Keratinocyte (primary cell): ENCODE measurements at regions not wholly inside any gene's neighbourhood (a gene's known extent, or its start where the extent isn't known, plus 50 kb on each side); places are given as distances from the start of the nearest gene placed in this dataset.

Experiments
- DNase-seq: peaks from one replicate; pipeline ENCODE4 v3.0.0-alpha.2; 2011; ENCODE audit warnings: low read depth, missing footprints, low spot score
- FAIRE-seq: peaks from 2 replicates; lab custom pipeline; 2011; peaks lifted over from hg19 to GRCh38; lab: Jason Lieb, UNC
- H2AFZ ChIP-seq: 2 replicates; pipeline ENCODE4 v1.6.0; 2012; ENCODE audit warnings: low read length, control low read depth, inconsistent platforms; ENCODE audit not compliant: control insufficient read depth
- H3K27ac ChIP-seq: 2 replicates; pipeline ENCODE4 v1.5.1; 2011; ENCODE audit warnings: low read length; ENCODE audit not compliant: control insufficient read depth, insufficient read depth
- H3K27me3 ChIP-seq: 3 replicates; pipeline ENCODE4 v1.6.0; 2011; ENCODE audit warnings: low read length; ENCODE audit not compliant: control insufficient read depth, insufficient read depth; ENCODE audit errors: extremely low read depth
- H3K36me3 ChIP-seq, 2 experiments: 2 replicates in 1 of 2; 3 replicates in 1 of 2; pipeline ENCODE4 v1.5.1; 2011; ENCODE audit warnings: low read length in 2 of 2, mild to moderate bottlenecking in 1 of 2; ENCODE audit not compliant: control insufficient read depth in 2 of 2, insufficient read depth in 2 of 2; ENCODE audit errors: extremely low read depth in 1 of 2
- H3K4me1 ChIP-seq: 3 replicates; pipeline ENCODE4 v1.5.1; 2011; ENCODE audit warnings: low read length; ENCODE audit not compliant: control insufficient read depth, insufficient read depth; ENCODE audit errors: extremely low read depth
- H3K4me2 ChIP-seq: 3 replicates; pipeline ENCODE4 v1.6.0; 2011; ENCODE audit warnings: low read depth, low read length; ENCODE audit not compliant: control insufficient read depth, insufficient read depth; ENCODE audit errors: extremely low read depth
- H3K4me3 ChIP-seq, 3 experiments: fragments of 200-600 bp in 1 of 3; sonication (generic) in 1 of 3; 2 replicates in 2 of 3; 3 replicates in 1 of 3; pipeline ENCODE4 v1.5.1; 2011 to 2016; ENCODE audit warnings: low read length in 3 of 3, mild to moderate bottlenecking in 3 of 3, control low read depth in 2 of 3, inconsistent platforms in 1 of 3, low read depth in 1 of 3, mixed read lengths in 1 of 3, mixed run types in 1 of 3, moderate library complexity in 1 of 3; ENCODE audit not compliant: control insufficient read depth in 2 of 3, insufficient read depth in 2 of 3; ENCODE audit errors: extremely low read depth in 1 of 3
- H3K79me2 ChIP-seq: 2 replicates; pipeline ENCODE4 v1.6.0; 2012; ENCODE audit warnings: low read length; ENCODE audit not compliant: control insufficient read depth, insufficient read depth
- H3K9ac ChIP-seq: 3 replicates; pipeline ENCODE4 v1.6.0; 2011; ENCODE audit warnings: low read length; ENCODE audit not compliant: control insufficient read depth, insufficient read depth; ENCODE audit errors: extremely low read depth
- H3K9me1 ChIP-seq: 3 replicates; pipeline ENCODE4 v1.6.0; 2011; ENCODE audit warnings: low read length; ENCODE audit not compliant: control insufficient read depth, insufficient read depth; ENCODE audit errors: extremely low read depth
- H3K9me3 ChIP-seq: 2 replicates; pipeline ENCODE4 v1.5.1; 2012; ENCODE audit warnings: low read depth, low read length; ENCODE audit not compliant: control insufficient read depth
- H4K20me1 ChIP-seq: 3 replicates; pipeline ENCODE4 v1.6.0; 2011; ENCODE audit warnings: low read length; ENCODE audit not compliant: control insufficient read depth, insufficient read depth; ENCODE audit errors: extremely low read depth
- CTCF ChIP-seq, 3 experiments: IDR thresholded peaks in 1 of 3; conservative IDR thresholded peaks in 1 of 3; optimal IDR thresholded peaks in 1 of 3; 2 replicates in 2 of 3; 3 replicates in 1 of 3; pipeline versions ENCODE3 to v1.5.1; 2011; ENCODE audit warnings: low read length in 3 of 3, mild to moderate bottlenecking in 3 of 3, moderate library complexity in 2 of 3, control low read depth in 1 of 3, inconsistent platforms in 1 of 3; ENCODE audit not compliant: insufficient read depth in 2 of 3; ENCODE audit errors: extremely low read depth in 1 of 3
- EZH2 ChIP-seq: IDR thresholded peaks from one replicate; pipeline ENCODE4 v1.6.1; 2012; ENCODE audit warnings: inconsistent platforms, mild to moderate bottlenecking, low read length, moderate library complexity
- dilution Hi-C: fragments of 300-500 bp; cut with MboI; formaldehyde crosslinking; loops from one replicate; pipeline ENCODE4 v1.7.0; 2020; ENCODE audit warnings: low sequenced_read_pairs; ENCODE audit not compliant: extremely low pct_ligation_motif_present

GRCh38 chr7:84647797-84648757, 453.5 kb upstream of the SEMA3A start:
- dilution Hi-C loops = no loop called here
- TF ChIP-seq EZH2 = no peak
- no peak for TF ChIP-seq CTCF (optimal IDR thresholded peaks at IDR 0.05 in 1 of 3, IDR thresholded peaks at IDR 0.05 in 1 of 3, conservative IDR thresholded peaks at IDR 0.05 in 1 of 3; ENCODE audit: extremely low read depth in 1 of 3, insufficient read depth in 2 of 3, low read length in 3 of 3)
- Histone ChIP-seq H3K79me2 (no peaks in the 10 kb centered on the region), H3K27ac (no peak overlapping the region), H2AFZ (no peak overlapping the region), H3K9me3 (no peaks in the 10 kb centered on the region), H3K36me3 (no peaks in the 10 kb centered on the region), H3K4me2 (no peak overlapping the region), H3K9me1 (no peaks in the 10 kb centered on the region), H3K27me3 (no peaks in the 10 kb centered on the region), H3K9ac (no peak overlapping the region), H3K4me3 (no peak overlapping the region), H3K4me1 (no peaks in the 10 kb centered on the region), H4K20me1 (no peaks in the 10 kb centered on the region)
- FAIRE-seq (no peak), DNase-seq (no peak)

GRCh38 chr7:84642611-84643010, 448.0 kb upstream of the SEMA3A start:
- no peaks in the 10 kb centered on the region for H3K36me3 ChIP-seq
- H4K20me1 ChIP-seq = no peaks in the 10 kb centered on the region
- no peak for TF ChIP-seq EZH2
- TF ChIP-seq CTCF (optimal IDR thresholded peaks at IDR 0.05 in 1 of 3, IDR thresholded peaks at IDR 0.05 in 1 of 3, conservative IDR thresholded peaks at IDR 0.05 in 1 of 3; ENCODE audit: extremely low read depth in 1 of 3, insufficient read depth in 2 of 3, low read length in 3 of 3) = no peak
- H3K27ac ChIP-seq = no peak overlapping the region
- no peaks in the 10 kb centered on the region for H3K9me3 ChIP-seq
- H3K9me1 ChIP-seq = no peaks in the 10 kb centered on the region
- dilution Hi-C loops = no loop called here
- peak overlapping the region; percentile 10 for H2AFZ ChIP-seq
- DNase-seq = no peak
- H3K27me3 ChIP-seq = no peaks in the 10 kb centered on the region
- no peaks in the 10 kb centered on the region for H3K79me2 ChIP-seq
- H3K4me1 ChIP-seq = peaks cover 13% of the 10 kb centered on the region
- no peak overlapping the region for H3K4me3 ChIP-seq
- no peak overlapping the region for H3K9ac ChIP-seq
- no peak for FAIRE-seq
- no peak overlapping the region for H3K4me2 ChIP-seq
